ENCODE measurements at regions not wholly inside any gene's neighbourhood (a gene's known extent, or its start where the extent isn't known, plus 50 kb on each side); places are given as distances from the start of the nearest gene placed in this dataset.

GRCh38 chr13:78182813-78183212 lies 264.2 kb upstream of the EDNRB start:
- no peak for TF ChIP-seq CTCF (IDR thresholded peaks at IDR 0.05; ENCODE audit: poor library complexity)
- no peak for TF ChIP-seq EZH2 (IDR thresholded peaks at IDR 0.05; ENCODE audit: borderline replicate concordance)

Measured in hepatocyte (in vitro differentiated cells).